ENCODE measurements at regions not wholly inside any gene's neighbourhood (a gene's known extent, or its start where the extent isn't known, plus 50 kb on each side); places are given as distances from the start of the nearest gene placed in this dataset.

DNA sequence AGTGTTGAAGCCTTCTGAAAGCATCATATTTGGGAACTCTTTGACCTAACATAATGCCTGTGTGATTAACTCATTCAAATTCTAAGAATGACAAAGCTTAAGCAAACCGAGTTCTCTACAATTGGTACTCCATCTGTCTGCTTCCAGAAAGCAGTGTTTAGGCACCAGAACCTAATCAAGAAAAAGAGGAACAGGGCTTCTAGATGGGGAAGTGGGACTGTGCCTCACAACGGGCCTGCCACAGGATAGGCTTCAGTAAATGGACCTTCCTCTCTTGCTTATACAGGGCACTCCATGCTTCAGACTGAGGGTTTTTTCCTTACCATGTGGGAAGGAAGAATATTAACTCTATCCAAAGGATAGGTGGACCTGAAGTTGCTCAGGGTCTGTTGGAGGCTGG lies 808.1 kb downstream of the XPNPEP1 start:
- POLR2A ChIA-PET = no interaction called here

GRCh38 chr10:109114579-109114978 lies 808.7 kb downstream of the XPNPEP1 start:
- POLR2A ChIA-PET = no interaction called here
- CTCF ChIA-PET = no interaction called here
- H3K27ac ChIP-seq (ENCODE audit: low read depth, low read length) = no peak overlapping the region
- no peaks in the 10 kb centered on the region for H3K27me3 ChIP-seq (ENCODE audit: control insufficient read depth, insufficient read depth, low read length)
- TF ChIP-seq, protein P1, sequence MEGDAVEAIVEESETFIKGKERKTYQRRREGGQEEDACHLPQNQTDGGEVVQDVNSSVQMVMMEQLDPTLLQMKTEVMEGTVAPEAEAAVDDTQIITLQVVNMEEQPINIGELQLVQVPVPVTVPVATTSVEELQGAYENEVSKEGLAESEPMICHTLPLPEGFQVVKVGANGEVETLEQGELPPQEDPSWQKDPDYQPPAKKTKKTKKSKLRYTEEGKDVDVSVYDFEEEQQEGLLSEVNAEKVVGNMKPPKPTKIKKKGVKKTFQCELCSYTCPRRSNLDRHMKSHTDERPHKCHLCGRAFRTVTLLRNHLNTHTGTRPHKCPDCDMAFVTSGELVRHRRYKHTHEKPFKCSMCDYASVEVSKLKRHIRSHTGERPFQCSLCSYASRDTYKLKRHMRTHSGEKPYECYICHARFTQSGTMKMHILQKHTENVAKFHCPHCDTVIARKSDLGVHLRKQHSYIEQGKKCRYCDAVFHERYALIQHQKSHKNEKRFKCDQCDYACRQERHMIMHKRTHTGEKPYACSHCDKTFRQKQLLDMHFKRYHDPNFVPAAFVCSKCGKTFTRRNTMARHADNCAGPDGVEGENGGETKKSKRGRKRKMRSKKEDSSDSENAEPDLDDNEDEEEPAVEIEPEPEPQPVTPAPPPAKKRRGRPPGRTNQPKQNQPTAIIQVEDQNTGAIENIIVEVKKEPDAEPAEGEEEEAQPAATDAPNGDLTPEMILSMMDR (IDR thresholded peaks at IDR 0.05; ENCODE audit: low read depth, low read length) = no peak
- no peak overlapping the region for H3K4me3 ChIP-seq (ENCODE audit: low read depth, low read length)
- H3K9me3 ChIP-seq (ENCODE audit: control insufficient read depth, insufficient read depth, low read length) = no peaks in the 10 kb centered on the region
- DNase-seq (ENCODE audit: low read depth, low spot score) = no peak

More for the DNA sequence above, 808.1 kb downstream of the XPNPEP1 start:
- no peak for DNase-seq (ENCODE audit: low read depth, low spot score)
- no peaks in the 10 kb centered on the region for H3K9me3 ChIP-seq (ENCODE audit: control insufficient read depth, insufficient read depth, low read length)
- no peak overlapping the region for H3K27ac ChIP-seq (ENCODE audit: low read depth, low read length)
- CTCF ChIA-PET = no interaction called here
- no peaks in the 10 kb centered on the region for H3K27me3 ChIP-seq (ENCODE audit: control insufficient read depth, insufficient read depth, low read length)
- no peak overlapping the region for H3K4me3 ChIP-seq (ENCODE audit: low read depth, low read length)
- TF ChIP-seq, protein P1 (IDR thresholded peaks at IDR 0.05; ENCODE audit: low read depth, low read length) = no peak

DNA sequence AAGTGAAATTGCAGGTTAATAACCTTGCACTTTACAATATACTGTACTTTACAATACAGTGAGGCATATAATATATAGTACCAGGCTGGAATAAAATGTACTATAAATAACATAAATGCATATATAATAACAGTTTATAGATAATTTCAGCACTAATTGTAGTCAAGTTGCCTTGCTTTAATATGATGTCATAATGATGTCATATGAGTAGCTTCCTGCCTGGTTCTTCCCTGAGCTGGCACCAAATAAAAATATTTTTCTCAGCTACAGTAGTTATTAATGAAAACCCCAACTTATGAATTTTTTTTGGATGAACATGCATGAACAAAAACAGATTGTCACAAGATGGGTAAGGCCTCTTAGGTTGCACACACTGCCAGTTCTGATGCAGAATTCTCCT lies 816.7 kb downstream of the XPNPEP1 start:
- POLR2A ChIA-PET = no interaction called here

DNA sequence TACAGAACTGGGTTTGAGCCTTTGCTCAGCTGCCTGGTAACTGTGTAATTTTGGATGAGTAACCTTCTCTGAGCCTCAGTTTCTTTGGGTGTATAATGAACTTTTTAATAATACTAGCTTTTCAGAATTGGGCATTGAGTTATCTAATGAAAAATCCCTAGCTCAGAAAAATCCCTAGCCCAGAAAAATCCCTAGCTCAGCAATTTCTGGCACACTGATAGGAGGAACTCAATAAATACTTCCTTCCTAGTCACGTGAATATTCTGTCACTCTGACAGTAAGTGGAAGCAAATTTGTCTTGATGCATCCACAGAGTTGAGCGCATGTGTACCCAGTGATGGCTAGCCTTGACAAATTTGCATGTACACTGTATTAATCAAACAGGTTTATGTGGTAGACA lies 817.6 kb downstream of the XPNPEP1 start:
- H3K4me3 ChIP-seq (ENCODE audit: low read depth, low read length) = no peak overlapping the region
- no peaks in the 10 kb centered on the region for H3K27me3 ChIP-seq (ENCODE audit: control insufficient read depth, insufficient read depth, low read length)
- ChIA-PET CTCF (no interaction called here), POLR2A (no interaction called here)
- no peak for DNase-seq (ENCODE audit: low read depth, low spot score)
- no peaks in the 10 kb centered on the region for H3K9me3 ChIP-seq (ENCODE audit: control insufficient read depth, insufficient read depth, low read length)
- TF ChIP-seq, protein P1 (IDR thresholded peaks at IDR 0.05; ENCODE audit: low read depth, low read length) = no peak
- no peak overlapping the region for H3K27ac ChIP-seq (ENCODE audit: low read depth, low read length)

More for the DNA sequence above, 816.7 kb downstream of the XPNPEP1 start:
- CTCF ChIA-PET = no interaction called here
- Histone ChIP-seq H3K4me3 (ENCODE audit: low read depth, low read length) (no peak overlapping the region), H3K9me3 (ENCODE audit: control insufficient read depth, insufficient read depth, low read length) (no peaks in the 10 kb centered on the region), H3K27ac (ENCODE audit: low read depth, low read length) (no peak overlapping the region), H3K27me3 (ENCODE audit: control insufficient read depth, insufficient read depth, low read length) (no peaks in the 10 kb centered on the region)
- TF ChIP-seq, protein P1 (IDR thresholded peaks at IDR 0.05; ENCODE audit: low read depth, low read length) = no peak
- DNase-seq (ENCODE audit: low read depth, low spot score) = no peak

DNA sequence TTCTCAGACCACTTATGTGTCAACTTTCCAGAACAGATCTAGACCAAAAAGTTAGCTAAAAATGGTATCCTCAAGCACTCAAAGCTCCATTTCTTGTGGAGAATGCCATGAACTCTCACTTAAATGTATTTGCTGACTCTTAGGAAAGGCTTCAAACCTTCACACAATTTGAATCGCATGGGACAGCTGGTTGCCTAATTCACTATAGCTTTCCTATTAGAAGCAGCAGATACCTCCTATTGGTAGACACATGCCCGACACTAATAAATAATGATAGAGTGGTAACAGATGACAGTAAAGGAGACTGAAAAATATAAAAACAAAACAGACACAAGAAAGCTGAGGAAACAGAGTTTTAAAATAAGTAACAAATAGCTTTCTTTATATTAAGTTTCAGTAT lies 818.5 kb downstream of the XPNPEP1 start:
- no peaks in the 10 kb centered on the region for H3K9me3 ChIP-seq (ENCODE audit: control insufficient read depth, insufficient read depth, low read length)
- no peak overlapping the region for H3K27ac ChIP-seq (ENCODE audit: low read depth, low read length)
- ChIA-PET CTCF (no interaction called here), POLR2A (no interaction called here)
- H3K4me3 ChIP-seq (ENCODE audit: low read depth, low read length) = no peak overlapping the region
- H3K27me3 ChIP-seq (ENCODE audit: control insufficient read depth, insufficient read depth, low read length) = no peaks in the 10 kb centered on the region
- no peak for DNase-seq (ENCODE audit: low read depth, low spot score)
- TF ChIP-seq, protein P1 (IDR thresholded peaks at IDR 0.05; ENCODE audit: low read depth, low read length) = no peak
